H1 (cell line): ENCODE measurements at regions not wholly inside any gene's neighbourhood (a gene's known extent, or its start where the extent isn't known, plus 50 kb on each side); places are given as distances from the start of the nearest gene placed in this dataset.

Experiments
- BRCA1 ChIP-seq: IDR thresholded peaks from 2 replicates; pipeline ENCODE4 v1.6.1; 2012; ENCODE audit warnings: low read depth, low read length, improper control_type of control experiment
- CBX8 ChIP-seq: fragments of 300-800, 300-1000 bp; sonication (generic); IDR thresholded peaks from 2 replicates; pipeline ENCODE4 v1.7.1; 2016; ENCODE audit warnings: low read depth, low read length, borderline replicate concordance
- GABPA ChIP-seq: IDR thresholded peaks from 2 replicates; pipeline ENCODE4 v1.6.1; 2011; ENCODE audit warnings: mild to moderate bottlenecking, low read length, moderate library complexity, borderline replicate concordance; ENCODE audit not compliant: insufficient read depth
- KDM1A ChIP-seq: fragments of 200-600, 300-600 bp; sonication (generic); IDR thresholded peaks from 2 replicates; pipeline ENCODE4 v1.7.1; 2016; ENCODE audit warnings: mild to moderate bottlenecking, low read length, borderline replicate concordance
- KDM5A ChIP-seq: fragments of 200-600 bp; IDR thresholded peaks from 2 replicates; pipeline ENCODE4 v1.7.1; 2012; ENCODE audit warnings: mild to moderate bottlenecking, low read length, inconsistent platforms, mixed read lengths
- MAFK ChIP-seq: IDR thresholded peaks from 2 replicates; pipeline ENCODE4 v1.6.1; 2012; ENCODE audit warnings: low read depth, mild to moderate bottlenecking, improper control_type of control experiment, low read length
- POU5F1 ChIP-seq: IDR thresholded peaks from 2 replicates; pipeline ENCODE4 v1.6.1; 2011; ENCODE audit warnings: low read depth, mild to moderate bottlenecking, low read length, moderate library complexity
- SAP30 ChIP-seq: fragments of 300-600 bp; sonication (generic); IDR thresholded peaks from 2 replicates; pipeline ENCODE4 v1.7.1; 2012; ENCODE audit warnings: low read length, moderate library complexity, mild to moderate bottlenecking, inconsistent platforms; ENCODE audit not compliant: insufficient read depth, insufficient replicate concordance
- SIRT6 ChIP-seq: IDR thresholded peaks from one replicate; pipeline ENCODE4 v1.7.1; 2012; ENCODE audit warnings: low read length, inconsistent platforms
- SUZ12 ChIP-seq: fragments of 200-600 bp; sonication (generic); IDR thresholded peaks from 2 replicates; pipeline ENCODE4 v1.6.1; 2012; ENCODE audit warnings: mild to moderate bottlenecking, inconsistent platforms, low read length, moderate library complexity, mixed read lengths
- TCF12 ChIP-seq: IDR thresholded peaks from 2 replicates; pipeline ENCODE4 v1.6.1; 2011; ENCODE audit warnings: low read depth, mild to moderate bottlenecking, low read length
- TEAD4 ChIP-seq: IDR thresholded peaks from 2 replicates; pipeline ENCODE4 v1.6.1; 2012; ENCODE audit warnings: low read depth, low read length, inconsistent platforms, mixed read lengths
- TF ChIP-seq, protein P1 (sequence below): fragments of 300-600 bp; sonication (generic); IDR thresholded peaks from 2 replicates; pipeline ENCODE4 v1.7.1; 2012; ENCODE audit warnings: low read length, moderate library complexity, mild to moderate bottlenecking, inconsistent platforms; ENCODE audit not compliant: insufficient replicate concordance

DNA sequence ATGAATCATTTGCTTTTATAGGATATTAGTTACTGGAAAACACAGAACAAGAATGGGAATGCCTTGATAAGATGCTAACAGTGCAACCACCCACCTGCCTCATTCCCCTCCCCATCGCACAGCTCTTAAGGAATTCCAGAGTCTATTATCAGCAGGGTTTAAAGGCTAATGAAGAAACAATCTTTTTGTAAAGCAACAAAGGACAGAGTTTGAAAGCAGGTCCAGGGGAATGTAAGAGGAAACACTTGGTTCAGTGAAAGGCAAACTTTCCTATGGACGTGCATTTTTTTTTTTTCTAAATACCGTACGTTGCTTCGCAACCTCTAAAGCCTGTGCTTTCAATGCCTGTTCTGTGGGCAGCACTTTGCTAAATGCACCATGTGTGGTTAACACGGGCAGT lies 92.5 kb downstream of the GPR50 start (continued):
- TF ChIP-seq, protein P1, sequence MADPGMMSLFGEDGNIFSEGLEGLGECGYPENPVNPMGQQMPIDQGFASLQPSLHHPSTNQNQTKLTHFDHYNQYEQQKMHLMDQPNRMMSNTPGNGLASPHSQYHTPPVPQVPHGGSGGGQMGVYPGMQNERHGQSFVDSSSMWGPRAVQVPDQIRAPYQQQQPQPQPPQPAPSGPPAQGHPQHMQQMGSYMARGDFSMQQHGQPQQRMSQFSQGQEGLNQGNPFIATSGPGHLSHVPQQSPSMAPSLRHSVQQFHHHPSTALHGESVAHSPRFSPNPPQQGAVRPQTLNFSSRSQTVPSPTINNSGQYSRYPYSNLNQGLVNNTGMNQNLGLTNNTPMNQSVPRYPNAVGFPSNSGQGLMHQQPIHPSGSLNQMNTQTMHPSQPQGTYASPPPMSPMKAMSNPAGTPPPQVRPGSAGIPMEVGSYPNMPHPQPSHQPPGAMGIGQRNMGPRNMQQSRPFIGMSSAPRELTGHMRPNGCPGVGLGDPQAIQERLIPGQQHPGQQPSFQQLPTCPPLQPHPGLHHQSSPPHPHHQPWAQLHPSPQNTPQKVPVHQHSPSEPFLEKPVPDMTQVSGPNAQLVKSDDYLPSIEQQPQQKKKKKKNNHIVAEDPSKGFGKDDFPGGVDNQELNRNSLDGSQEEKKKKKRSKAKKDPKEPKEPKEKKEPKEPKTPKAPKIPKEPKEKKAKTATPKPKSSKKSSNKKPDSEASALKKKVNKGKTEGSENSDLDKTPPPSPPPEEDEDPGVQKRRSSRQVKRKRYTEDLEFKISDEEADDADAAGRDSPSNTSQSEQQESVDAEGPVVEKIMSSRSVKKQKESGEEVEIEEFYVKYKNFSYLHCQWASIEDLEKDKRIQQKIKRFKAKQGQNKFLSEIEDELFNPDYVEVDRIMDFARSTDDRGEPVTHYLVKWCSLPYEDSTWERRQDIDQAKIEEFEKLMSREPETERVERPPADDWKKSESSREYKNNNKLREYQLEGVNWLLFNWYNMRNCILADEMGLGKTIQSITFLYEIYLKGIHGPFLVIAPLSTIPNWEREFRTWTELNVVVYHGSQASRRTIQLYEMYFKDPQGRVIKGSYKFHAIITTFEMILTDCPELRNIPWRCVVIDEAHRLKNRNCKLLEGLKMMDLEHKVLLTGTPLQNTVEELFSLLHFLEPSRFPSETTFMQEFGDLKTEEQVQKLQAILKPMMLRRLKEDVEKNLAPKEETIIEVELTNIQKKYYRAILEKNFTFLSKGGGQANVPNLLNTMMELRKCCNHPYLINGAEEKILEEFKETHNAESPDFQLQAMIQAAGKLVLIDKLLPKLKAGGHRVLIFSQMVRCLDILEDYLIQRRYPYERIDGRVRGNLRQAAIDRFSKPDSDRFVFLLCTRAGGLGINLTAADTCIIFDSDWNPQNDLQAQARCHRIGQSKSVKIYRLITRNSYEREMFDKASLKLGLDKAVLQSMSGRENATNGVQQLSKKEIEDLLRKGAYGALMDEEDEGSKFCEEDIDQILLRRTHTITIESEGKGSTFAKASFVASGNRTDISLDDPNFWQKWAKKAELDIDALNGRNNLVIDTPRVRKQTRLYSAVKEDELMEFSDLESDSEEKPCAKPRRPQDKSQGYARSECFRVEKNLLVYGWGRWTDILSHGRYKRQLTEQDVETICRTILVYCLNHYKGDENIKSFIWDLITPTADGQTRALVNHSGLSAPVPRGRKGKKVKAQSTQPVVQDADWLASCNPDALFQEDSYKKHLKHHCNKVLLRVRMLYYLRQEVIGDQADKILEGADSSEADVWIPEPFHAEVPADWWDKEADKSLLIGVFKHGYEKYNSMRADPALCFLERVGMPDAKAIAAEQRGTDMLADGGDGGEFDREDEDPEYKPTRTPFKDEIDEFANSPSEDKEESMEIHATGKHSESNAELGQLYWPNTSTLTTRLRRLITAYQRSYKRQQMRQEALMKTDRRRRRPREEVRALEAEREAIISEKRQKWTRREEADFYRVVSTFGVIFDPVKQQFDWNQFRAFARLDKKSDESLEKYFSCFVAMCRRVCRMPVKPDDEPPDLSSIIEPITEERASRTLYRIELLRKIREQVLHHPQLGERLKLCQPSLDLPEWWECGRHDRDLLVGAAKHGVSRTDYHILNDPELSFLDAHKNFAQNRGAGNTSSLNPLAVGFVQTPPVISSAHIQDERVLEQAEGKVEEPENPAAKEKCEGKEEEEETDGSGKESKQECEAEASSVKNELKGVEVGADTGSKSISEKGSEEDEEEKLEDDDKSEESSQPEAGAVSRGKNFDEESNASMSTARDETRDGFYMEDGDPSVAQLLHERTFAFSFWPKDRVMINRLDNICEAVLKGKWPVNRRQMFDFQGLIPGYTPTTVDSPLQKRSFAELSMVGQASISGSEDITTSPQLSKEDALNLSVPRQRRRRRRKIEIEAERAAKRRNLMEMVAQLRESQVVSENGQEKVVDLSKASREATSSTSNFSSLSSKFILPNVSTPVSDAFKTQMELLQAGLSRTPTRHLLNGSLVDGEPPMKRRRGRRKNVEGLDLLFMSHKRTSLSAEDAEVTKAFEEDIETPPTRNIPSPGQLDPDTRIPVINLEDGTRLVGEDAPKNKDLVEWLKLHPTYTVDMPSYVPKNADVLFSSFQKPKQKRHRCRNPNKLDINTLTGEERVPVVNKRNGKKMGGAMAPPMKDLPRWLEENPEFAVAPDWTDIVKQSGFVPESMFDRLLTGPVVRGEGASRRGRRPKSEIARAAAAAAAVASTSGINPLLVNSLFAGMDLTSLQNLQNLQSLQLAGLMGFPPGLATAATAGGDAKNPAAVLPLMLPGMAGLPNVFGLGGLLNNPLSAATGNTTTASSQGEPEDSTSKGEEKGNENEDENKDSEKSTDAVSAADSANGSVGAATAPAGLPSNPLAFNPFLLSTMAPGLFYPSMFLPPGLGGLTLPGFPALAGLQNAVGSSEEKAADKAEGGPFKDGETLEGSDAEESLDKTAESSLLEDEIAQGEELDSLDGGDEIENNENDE: no peak
- TF ChIP-seq SIRT6: no peak
- no peak for TF ChIP-seq KDM1A
- TF ChIP-seq TEAD4: no peak
- no peak for TF ChIP-seq GABPA
- no peak for TF ChIP-seq TCF12
- no peak for TF ChIP-seq SAP30
- TF ChIP-seq MAFK: no peak
- TF ChIP-seq BRCA1: no peak
- TF ChIP-seq CBX8: no peak
- TF ChIP-seq KDM5A: no peak
- TF ChIP-seq POU5F1: no peak
- no peak for TF ChIP-seq SUZ12
